Left lung (tissue), 4 donors: ENCODE measurements at regions not wholly inside any gene's neighbourhood (a gene's known extent, or its start where the extent isn't known, plus 50 kb on each side); places are given as distances from the start of the nearest gene placed in this dataset.

Experiments
- ATAC-seq: fragments of 200-7000 bp; cut with Tn5 transposase; one replicate; pipeline ENCODE4 v1.9.1; 2020; ENCODE audit warnings: moderate library complexity
- DNase-seq, 4 donors: peaks; one replicate each; pipeline ENCODE4 v3.0.0-alpha.2; 2013 to 2020
- H3K27ac ChIP-seq, 2 donors: fragments of 200-600 bp; sonication (generic) in 1 of 2; one replicate each; pipeline versions ENCODE4 v1.5.0 to v1.8.0; 2020 to 2021
- H3K27me3 ChIP-seq, 2 donors: fragments of 200-600 bp; sonication (generic) in 1 of 2; one replicate each; pipeline versions ENCODE4 v1.5.0 to v1.8.0; 2020 to 2021
- H3K36me3 ChIP-seq, 2 donors: fragments of 200-600 bp; sonication (generic) in 1 of 2; one replicate each; pipeline versions ENCODE4 v1.5.0 to v1.8.0; 2020 to 2021
- H3K4me1 ChIP-seq, 2 donors: fragments of 200-600 bp; one replicate each; pipeline ENCODE4 v1.8.0; 2021
- H3K4me3 ChIP-seq, 2 donors: fragments of 200-600 bp; sonication (generic) in 1 of 2; one replicate each; pipeline versions ENCODE4 v1.5.0 to v1.8.0; 2020 to 2021; ENCODE audit warnings: mild to moderate bottlenecking in 1 of 2
- H3K9me3 ChIP-seq, 2 donors: fragments of 200-600 bp; sonication (generic) in 1 of 2; one replicate each; pipeline versions ENCODE4 v1.5.0 to v1.8.0; 2020 to 2021
- CTCF ChIP-seq, 2 donors: fragments of 200-600 bp; sonication (generic) in 1 of 2; IDR thresholded peaks; one replicate each; pipeline versions ENCODE4 v1.5.0 to v1.8.0; 2021; ENCODE audit warnings: antibody characterized with exemption in 2 of 2
- intact Hi-C, 2 donors: fragments of 100-400 bp; cut with DNase I; formaldehyde crosslinking; loops; one replicate each; pipeline versions ENCODE4 v1.11.2 to v1.14.2; 2022
- donor health status: DM: no; HTN: yes; CAD: no.
- donor health status: DM: no; HTN: no; CAD: no.

DNA sequence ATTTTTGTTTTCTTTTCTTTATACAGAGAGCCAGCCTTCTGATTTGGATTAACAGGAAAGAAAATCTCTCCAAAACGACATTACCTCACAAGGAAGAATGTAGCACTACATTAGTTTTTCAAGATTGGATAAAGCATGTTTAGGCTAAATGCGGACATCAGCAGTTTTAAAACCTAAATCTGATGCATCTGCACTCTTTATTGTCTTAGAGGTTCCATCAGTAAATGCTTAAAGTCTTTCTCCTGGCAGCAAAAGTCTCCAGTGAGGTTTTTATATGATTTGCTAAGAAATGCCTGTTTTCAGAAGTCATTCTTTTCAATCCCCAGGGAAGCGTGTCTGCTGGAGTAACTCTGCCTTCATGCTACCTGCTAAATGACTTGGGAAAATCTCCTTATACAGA is 912.9 kb upstream of the INTU start:
- DNase-seq (no peak), ATAC-seq (no peak)
- Histone ChIP-seq H3K36me3 (no peaks in the 10 kb centered on the region), H3K4me3 (no peak overlapping the region), H3K4me1 (no peaks in the 10 kb centered on the region), H3K9me3 (no peaks in the 10 kb centered on the region), H3K27ac (no peak overlapping the region), H3K27me3 (no peaks in the 10 kb centered on the region)
- TF ChIP-seq CTCF (IDR thresholded peaks at IDR 0.05), result no peak
- intact Hi-C loops, result no loop called here

DNA sequence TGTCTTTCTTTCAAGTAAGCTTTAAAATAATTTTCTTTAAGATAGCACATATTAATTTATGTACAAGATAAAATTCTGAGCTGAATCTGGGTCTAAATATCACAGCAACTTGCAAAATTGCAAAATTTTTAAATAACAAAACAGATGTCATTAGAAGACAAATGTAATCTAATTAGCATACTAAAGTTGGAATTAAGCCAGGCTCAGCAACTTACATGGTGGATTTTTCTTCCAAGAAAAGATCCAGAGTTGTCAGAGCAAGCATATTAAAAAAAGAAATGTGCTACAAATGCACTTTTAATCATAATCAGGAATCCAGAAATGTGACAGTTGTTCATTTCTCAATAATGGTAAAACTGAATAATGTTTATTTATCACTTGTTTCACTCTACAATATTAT is 906.9 kb upstream of the INTU start:
- DNase-seq, result peak in 1 of 4 donors; percentile 16
- no peaks in the 10 kb centered on the region for H3K27me3 ChIP-seq
- no peak for TF ChIP-seq CTCF (IDR thresholded peaks at IDR 0.05)
- ATAC-seq, result no peak
- no peak overlapping the region for H3K27ac ChIP-seq
- H3K36me3 ChIP-seq, result no peaks in the 10 kb centered on the region
- no peaks in the 10 kb centered on the region for H3K9me3 ChIP-seq
- intact Hi-C loops, result no loop called here
- no peak overlapping the region for H3K4me3 ChIP-seq
- no peaks in the 10 kb centered on the region for H3K4me1 ChIP-seq

DNA sequence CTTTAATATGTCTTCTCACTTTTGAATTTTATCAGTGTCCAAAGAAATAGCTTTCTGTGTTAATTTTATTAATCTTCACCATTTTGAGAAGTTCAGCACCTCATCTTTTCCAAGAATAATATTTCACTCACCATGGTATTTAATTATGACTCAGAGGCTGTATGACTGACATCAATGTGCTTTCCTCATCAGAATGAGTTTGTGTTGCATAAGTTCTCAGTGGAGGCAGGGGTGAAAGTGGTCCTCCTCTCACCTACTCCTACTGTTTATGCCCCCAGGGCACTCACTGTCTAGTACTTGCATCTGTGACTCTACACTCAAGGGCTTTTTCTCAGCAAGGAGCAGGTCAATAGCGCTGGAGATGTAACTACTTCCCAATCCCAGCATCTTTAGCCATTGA is 905.3 kb upstream of the INTU start:
- H3K27ac ChIP-seq, result no peak overlapping the region
- intact Hi-C loops, result no loop called here
- TF ChIP-seq CTCF (IDR thresholded peaks at IDR 0.05), result no peak
- no peak overlapping the region for H3K4me3 ChIP-seq
- no peak for ATAC-seq
- no peak for DNase-seq
- no peaks in the 10 kb centered on the region for H3K27me3 ChIP-seq
- H3K9me3 ChIP-seq, result no peaks in the 10 kb centered on the region
- no peaks in the 10 kb centered on the region for H3K4me1 ChIP-seq
- H3K36me3 ChIP-seq, result no peaks in the 10 kb centered on the region

GRCh38 chr4:126731062-126731461 is 901.7 kb upstream of the INTU start:
- Histone ChIP-seq H3K9me3 (no peaks in the 10 kb centered on the region), H3K4me1 (no peaks in the 10 kb centered on the region), H3K36me3 (no peaks in the 10 kb centered on the region), H3K27ac (no peak overlapping the region), H3K4me3 (no peak overlapping the region), H3K27me3 (no peaks in the 10 kb centered on the region)
- intact Hi-C loops, result no loop called here
- TF ChIP-seq CTCF (IDR thresholded peaks at IDR 0.05), result no peak
- ATAC-seq, result no peak
- DNase-seq, result no peak

- DNase-seq (no peak), ATAC-seq (no peak)
- Histone ChIP-seq H3K4me1 (no peaks in the 10 kb centered on the region), H3K27ac (no peak overlapping the region), H3K36me3 (no peaks in the 10 kb centered on the region), H3K4me3 (no peak overlapping the region), H3K9me3 (no peaks in the 10 kb centered on the region), H3K27me3 (no peaks in the 10 kb centered on the region)
- intact Hi-C loops, result no loop called here
- no peak for TF ChIP-seq CTCF (IDR thresholded peaks at IDR 0.05)
These were observed 899.5 kb upstream of the INTU start for GRCh38 chr4:126733301-126733700.
